Neutrophil (primary cell): ENCODE measurements at regions not wholly inside any gene's neighbourhood (a gene's known extent, or its start where the extent isn't known, plus 50 kb on each side); places are given as distances from the start of the nearest gene placed in this dataset.

Experiments used
- H3K27ac ChIP-seq: fragments of 200-600 bp; sonication (generic); 2 replicates; pipeline ENCODE4 v1.5.1; 2016; ENCODE audit warnings: mild to moderate bottlenecking, moderate library complexity
- H3K27me3 ChIP-seq: fragments of 200-600 bp; sonication (generic); 2 replicates; pipeline ENCODE4 v1.6.0; 2016; ENCODE audit warnings: mild to moderate bottlenecking
- H3K36me3 ChIP-seq: fragments of 200-600 bp; sonication (generic); 2 replicates; pipeline ENCODE4 v1.5.1; 2017
- H3K4me1 ChIP-seq, 2 experiments: fragments of 200-600 bp in 1 of 2; sonication (generic) in 1 of 2; 1 replicate in 1 of 2; 2 replicates in 1 of 2; pipeline versions ENCODE4 v1.5.1 to v1.6.1; 2013 to 2016; ENCODE audit warnings: low read depth in 1 of 2, low read length in 1 of 2, mild to moderate bottlenecking in 1 of 2, moderate library complexity in 1 of 2; ENCODE audit not compliant: control insufficient read depth in 1 of 2, insufficient read depth in 1 of 2
- H3K4me3 ChIP-seq, 2 experiments: fragments of 200-600 bp in 1 of 2; sonication (generic) in 1 of 2; 1 replicate in 1 of 2; 2 replicates in 1 of 2; pipeline ENCODE4 v1.5.1; 2013 to 2016; ENCODE audit warnings: low read depth in 1 of 2, low read length in 1 of 2, mild to moderate bottlenecking in 1 of 2, moderate library complexity in 1 of 2
- H3K9me3 ChIP-seq: fragments of 200-600 bp; sonication (generic); 2 replicates; pipeline ENCODE4 v1.5.1; 2016
- TF ChIP-seq, protein P1 (sequence below): fragments of 200-600 bp; sonication (generic); IDR thresholded peaks from 2 replicates; pipeline ENCODE4 v1.5.1; 2016; ENCODE audit warnings: antibody characterized with exemption

DNA sequence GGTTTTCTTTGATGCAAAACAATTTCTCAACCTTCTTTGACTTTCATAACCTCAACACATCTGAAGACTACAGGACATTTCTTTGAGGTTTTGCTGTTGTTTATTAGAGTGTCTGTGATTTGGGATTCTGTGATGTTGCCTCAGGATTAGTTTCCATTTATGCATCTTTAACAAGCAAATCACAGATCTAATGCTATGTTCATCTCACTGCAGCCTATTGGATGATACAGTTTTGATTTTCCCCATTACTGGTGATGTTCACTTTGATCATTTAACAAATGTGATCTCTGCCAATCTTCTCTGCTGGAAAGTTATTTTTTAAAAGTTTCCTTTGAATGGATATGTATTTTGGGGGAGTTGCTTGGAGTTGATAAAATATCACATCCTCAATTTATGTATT, 624.9 kb upstream of the HS3ST1 start:
- Histone ChIP-seq H3K4me3 (no peak overlapping the region), H3K27ac (no peak overlapping the region), H3K36me3 (no peaks in the 10 kb centered on the region), H3K27me3 (no peaks in the 10 kb centered on the region), H3K4me1 (no peaks in the 10 kb centered on the region), H3K9me3 (no peaks in the 10 kb centered on the region)
- TF ChIP-seq, protein P1, sequence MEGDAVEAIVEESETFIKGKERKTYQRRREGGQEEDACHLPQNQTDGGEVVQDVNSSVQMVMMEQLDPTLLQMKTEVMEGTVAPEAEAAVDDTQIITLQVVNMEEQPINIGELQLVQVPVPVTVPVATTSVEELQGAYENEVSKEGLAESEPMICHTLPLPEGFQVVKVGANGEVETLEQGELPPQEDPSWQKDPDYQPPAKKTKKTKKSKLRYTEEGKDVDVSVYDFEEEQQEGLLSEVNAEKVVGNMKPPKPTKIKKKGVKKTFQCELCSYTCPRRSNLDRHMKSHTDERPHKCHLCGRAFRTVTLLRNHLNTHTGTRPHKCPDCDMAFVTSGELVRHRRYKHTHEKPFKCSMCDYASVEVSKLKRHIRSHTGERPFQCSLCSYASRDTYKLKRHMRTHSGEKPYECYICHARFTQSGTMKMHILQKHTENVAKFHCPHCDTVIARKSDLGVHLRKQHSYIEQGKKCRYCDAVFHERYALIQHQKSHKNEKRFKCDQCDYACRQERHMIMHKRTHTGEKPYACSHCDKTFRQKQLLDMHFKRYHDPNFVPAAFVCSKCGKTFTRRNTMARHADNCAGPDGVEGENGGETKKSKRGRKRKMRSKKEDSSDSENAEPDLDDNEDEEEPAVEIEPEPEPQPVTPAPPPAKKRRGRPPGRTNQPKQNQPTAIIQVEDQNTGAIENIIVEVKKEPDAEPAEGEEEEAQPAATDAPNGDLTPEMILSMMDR: no peak

DNA sequence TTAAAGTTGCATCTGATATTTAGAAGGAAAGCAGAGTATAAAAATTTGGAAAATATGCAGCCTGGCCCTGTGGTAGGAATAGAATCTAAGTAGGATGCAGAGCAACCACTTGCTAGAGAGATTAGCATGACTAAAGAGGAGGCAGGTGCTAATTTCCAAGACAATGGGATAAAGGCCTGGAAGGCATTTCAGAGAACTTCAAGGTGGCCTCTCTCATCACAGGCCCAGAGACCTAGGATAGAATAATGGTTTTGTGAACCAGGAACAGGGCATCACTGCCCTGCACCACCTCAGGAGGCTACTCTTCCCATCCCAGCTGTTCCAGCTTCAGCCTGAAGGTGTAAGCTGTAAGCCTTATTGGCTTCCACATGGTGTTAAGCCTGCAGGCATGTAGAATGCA, 621.7 kb upstream of the HS3ST1 start:
- H3K4me1 ChIP-seq: no peaks in the 10 kb centered on the region
- H3K27ac ChIP-seq: no peak overlapping the region
- H3K9me3 ChIP-seq: no peaks in the 10 kb centered on the region
- H3K27me3 ChIP-seq: no peaks in the 10 kb centered on the region
- H3K4me3 ChIP-seq: no peak overlapping the region
- no peaks in the 10 kb centered on the region for H3K36me3 ChIP-seq
- TF ChIP-seq, protein P1: no peak

DNA sequence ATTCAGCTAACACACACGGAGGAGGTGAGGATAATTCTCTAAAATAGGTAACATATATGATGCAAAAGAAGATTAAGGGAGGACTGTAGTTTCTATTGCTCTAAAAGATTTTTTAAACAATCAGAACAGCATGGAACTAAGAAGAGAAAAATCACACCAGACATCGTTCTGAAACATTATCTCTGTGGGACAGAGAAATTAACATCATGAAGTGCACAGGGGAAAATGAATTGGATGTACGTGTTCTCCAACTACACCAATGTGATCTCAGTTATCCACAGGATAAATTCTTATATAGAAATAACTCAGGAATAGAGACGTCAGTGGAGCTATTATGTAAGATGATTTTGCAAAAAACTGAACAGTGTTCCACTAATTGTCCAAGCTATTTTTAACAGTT, 614.1 kb upstream of the HS3ST1 start:
- H3K36me3 ChIP-seq: no peaks in the 10 kb centered on the region
- TF ChIP-seq, protein P1: no peak
- no peaks in the 10 kb centered on the region for H3K9me3 ChIP-seq
- no peaks in the 10 kb centered on the region for H3K4me1 ChIP-seq
- no peak overlapping the region for H3K4me3 ChIP-seq
- H3K27ac ChIP-seq: no peak overlapping the region
- no peaks in the 10 kb centered on the region for H3K27me3 ChIP-seq

DNA sequence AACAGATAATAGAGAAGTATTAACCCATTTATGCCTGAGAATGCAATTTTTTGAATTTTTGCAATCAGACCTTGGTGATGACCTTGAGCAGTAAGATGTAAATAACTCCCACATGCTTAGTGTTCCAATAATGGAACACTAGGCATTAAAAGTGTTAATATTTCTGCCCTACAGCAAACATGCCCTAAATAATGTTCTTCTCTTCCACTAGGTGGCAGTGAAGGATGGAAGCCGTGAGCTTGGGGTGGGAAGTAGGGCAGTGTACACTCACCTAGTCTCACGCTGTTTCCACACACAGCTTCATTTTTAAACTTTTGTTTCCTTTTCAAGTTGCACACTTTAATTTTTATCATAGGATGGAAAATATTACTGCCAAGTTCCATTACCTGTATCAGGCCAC, 613.1 kb upstream of the HS3ST1 start:
- H3K4me1 ChIP-seq: no peaks in the 10 kb centered on the region
- no peaks in the 10 kb centered on the region for H3K9me3 ChIP-seq
- no peak overlapping the region for H3K27ac ChIP-seq
- no peaks in the 10 kb centered on the region for H3K36me3 ChIP-seq
- no peak overlapping the region for H3K4me3 ChIP-seq
- TF ChIP-seq, protein P1: peak; percentile 63
- no peaks in the 10 kb centered on the region for H3K27me3 ChIP-seq

DNA sequence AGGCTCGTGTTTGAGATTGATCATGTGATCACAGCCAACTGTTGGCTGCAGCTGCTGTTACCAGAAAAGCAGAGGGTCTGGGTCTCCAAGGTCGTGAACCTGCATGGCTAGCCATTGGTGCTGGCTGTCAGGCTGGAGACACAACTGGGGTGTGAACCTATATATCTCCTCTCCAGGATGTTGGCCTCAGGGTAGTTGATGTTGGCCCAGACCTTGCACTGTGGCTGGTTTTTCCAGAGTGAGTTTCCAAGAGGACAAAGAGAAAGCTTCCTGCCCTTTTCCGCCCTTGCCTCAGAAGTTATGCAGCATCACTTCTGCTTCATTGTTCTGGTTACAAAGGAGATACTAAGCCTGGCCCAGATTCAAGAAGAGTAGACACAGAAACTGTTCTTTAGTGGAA, 607.8 kb upstream of the HS3ST1 start:
- Histone ChIP-seq H3K4me3 (no peak overlapping the region), H3K27me3 (no peaks in the 10 kb centered on the region), H3K4me1 (no peaks in the 10 kb centered on the region), H3K36me3 (no peaks in the 10 kb centered on the region), H3K27ac (no peak overlapping the region), H3K9me3 (no peaks in the 10 kb centered on the region)
- TF ChIP-seq, protein P1: no peak

DNA sequence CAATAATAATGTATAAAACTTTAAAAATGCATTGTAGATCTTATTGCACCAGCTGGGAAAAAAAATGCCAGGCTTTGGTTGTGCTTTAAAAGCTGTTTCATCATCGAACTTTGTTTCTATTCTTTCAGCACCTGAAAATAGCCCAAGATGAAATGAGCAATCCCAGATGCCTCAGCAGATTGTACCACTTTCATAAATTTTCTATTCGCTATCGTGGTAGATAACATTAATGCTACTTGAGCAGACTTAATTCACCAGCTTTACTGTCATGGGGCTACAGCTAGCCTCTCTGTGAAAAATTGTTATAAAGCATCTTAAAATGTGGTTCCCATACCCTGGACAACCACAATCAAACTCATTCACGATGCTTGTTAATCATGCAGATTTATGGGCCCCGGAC, 599.6 kb upstream of the HS3ST1 start:
- TF ChIP-seq, protein P1: no peak
- Histone ChIP-seq H3K9me3 (no peaks in the 10 kb centered on the region), H3K27me3 (no peaks in the 10 kb centered on the region), H3K27ac (no peak overlapping the region), H3K4me1 (no peaks in the 10 kb centered on the region), H3K36me3 (no peaks in the 10 kb centered on the region), H3K4me3 (no peak overlapping the region)
